CD4-positive, alpha-beta T cell treated with Interleukin-15 for 1 hour (primary cell): ENCODE measurements at regions not wholly inside any gene's neighbourhood (a gene's known extent, or its start where the extent isn't known, plus 50 kb on each side); places are given as distances from the start of the nearest gene placed in this dataset.
"Not testable (repeated sequence)": the region's sequence is repeated elsewhere in the genome, so short reads cannot be mapped to it uniquely, and the experiment has no call there.

Experiments
- DNase-seq: peaks from one replicate; pipeline ENCODE4 v3.0.0-alpha.2; 2020

GRCh38 chr7:15848901-15849300 is 162.4 kb upstream of the MEOX2 start:
- no peak for DNase-seq

DNA sequence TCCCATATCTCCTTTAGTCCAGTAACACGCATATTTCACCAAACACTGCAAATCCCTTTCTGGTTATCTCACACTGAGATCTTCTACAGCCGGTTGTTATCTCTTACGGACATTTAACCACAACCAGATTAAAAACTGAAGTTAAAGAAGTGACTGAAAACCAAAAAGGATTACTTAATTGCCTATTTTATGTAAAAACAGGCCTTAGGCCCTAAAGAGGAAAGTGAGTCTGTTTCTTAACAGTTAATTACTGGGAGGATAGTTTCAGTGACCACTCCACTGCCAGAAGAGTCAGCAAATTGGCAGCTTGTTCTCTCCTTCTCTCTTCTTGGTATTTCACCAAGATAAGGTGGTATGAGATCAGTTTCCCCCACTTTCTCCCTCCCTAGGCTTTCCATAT is 161.9 kb upstream of the MEOX2 start:
- DNase-seq: no peak

GRCh38 chr7:15845868-15846267 is 159.4 kb upstream of the MEOX2 start:
- no peak for DNase-seq

DNA sequence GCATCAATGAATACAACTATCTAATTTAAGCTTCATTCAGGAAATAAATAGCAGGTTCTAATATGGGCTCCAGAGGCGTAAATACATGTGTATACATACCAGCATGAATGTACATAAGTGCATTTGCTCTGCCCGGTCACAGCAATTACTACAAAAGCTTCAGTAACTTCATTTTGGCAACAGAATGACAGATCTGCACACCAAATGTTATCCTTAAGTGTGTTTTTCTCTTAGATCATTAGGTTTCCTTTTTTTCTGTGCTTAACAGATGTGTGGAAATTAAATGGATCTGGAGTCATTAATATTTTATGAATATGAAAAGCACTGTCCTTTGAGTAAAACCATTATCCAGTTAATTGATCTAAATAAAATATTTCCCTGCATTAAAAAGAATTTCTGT is 159.0 kb upstream of the MEOX2 start:
- DNase-seq: no peak

GRCh38 chr7:15839416-15840100 is 153.1 kb upstream of the MEOX2 start:
- no peak for DNase-seq

DNA sequence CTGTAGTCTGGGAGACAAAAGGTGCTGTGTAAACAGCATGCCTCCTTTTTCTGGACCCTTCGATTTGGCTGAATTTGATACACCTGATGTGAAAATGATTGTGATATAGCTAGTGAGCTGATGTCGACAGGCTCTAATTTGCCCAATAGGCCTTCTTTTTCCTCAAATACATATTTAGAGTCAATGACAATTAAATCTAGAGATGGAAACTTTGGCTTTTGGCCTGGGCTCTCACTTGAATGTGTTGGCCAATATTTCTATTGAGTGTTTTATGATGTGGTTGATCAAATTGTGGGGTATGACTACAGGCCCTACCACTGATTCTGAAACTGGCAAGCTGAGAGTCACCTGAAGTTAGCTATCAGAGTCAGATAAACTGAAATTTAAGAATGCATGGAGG is 151.8 kb upstream of the MEOX2 start:
- no peak for DNase-seq

DNA sequence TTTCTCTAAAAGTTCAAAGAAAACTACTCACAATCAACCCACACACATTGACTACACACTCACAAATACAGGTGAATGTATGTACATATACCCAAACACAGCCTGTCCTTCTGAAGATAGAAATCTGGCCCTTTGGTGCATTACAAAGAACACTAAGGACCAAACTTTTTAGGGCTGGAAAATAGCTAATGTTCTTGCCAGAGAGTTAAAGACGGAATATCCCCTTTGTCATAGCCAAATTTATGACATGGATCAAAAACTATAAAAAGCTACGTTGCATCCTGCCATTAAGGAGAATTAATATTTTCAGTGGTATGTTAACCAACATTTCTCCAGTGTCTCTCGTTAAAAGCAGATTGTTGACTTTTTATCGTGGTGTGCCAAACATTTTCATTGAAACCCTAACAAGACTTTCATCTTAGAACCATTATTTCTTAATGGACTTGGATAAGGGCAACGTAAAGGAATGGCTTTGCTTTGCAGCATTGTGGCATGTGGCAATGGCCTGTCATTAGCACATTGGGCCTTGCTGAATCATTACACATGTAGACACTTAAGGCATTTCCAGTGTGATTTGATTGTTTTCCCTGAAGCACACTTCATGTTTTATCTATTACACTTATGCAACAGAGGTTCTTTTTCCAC is 150.9 kb upstream of the MEOX2 start:
- no peak for DNase-seq

- DNase-seq: no peak
Measured at GRCh38 chr7:15836651-15837050, 150.2 kb upstream of the MEOX2 start.

DNA sequence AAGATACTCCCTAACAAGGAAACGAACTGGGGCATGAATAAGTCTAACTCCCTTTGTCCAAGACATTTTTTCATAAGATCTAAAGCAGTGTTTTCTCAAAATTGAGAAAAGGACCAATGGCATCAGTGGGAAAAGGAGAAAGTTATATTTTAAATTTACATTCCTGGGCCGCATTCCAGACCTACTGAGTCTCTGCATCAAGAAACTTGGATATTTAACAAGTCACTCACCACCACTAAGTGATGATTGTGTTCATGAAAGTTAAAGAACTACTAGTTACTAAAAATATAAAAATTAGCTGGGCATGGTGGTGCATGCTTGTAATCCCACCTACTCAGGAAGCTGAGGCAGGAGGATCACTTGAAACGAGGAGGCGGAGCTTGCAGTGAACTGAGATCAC is 149.6 kb upstream of the MEOX2 start:
- DNase-seq: no peak

DNA sequence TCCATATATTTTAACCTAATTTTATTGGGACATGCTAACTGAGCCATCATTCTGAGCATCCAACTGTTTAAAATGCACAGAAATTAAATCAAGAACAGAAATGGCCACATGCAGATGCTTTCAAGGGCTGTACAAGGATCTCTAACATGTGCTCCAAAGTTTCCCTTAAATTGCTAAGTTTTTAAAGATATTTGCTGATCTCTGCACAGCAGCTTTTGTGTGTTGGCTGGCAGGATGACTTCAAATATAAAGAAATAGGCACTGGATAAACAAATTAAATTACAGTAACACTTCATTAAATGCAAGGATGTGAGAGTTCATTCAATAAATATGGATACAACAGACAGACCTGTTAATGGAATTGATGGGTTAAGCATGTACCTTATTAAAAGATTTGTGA is 148.0 kb upstream of the MEOX2 start:
- no peak for DNase-seq

- no peak for DNase-seq
Measured at GRCh38 chr7:15832996-15833395, 146.5 kb upstream of the MEOX2 start.

- no peak for DNase-seq
Measured at GRCh38 chr7:15831606-15832005, 145.1 kb upstream of the MEOX2 start.

- no peak for DNase-seq
Measured at GRCh38 chr7:15829691-15830090, 143.2 kb upstream of the MEOX2 start.

- no peak for DNase-seq
Measured at GRCh38 chr7:15828881-15829280, 142.4 kb upstream of the MEOX2 start.

GRCh38 chr7:15821484-15822427 is 135.3 kb upstream of the MEOX2 start:
- no peak for DNase-seq

- no peak for DNase-seq
Measured at GRCh38 chr7:15820319-15820718, 133.8 kb upstream of the MEOX2 start.

DNA sequence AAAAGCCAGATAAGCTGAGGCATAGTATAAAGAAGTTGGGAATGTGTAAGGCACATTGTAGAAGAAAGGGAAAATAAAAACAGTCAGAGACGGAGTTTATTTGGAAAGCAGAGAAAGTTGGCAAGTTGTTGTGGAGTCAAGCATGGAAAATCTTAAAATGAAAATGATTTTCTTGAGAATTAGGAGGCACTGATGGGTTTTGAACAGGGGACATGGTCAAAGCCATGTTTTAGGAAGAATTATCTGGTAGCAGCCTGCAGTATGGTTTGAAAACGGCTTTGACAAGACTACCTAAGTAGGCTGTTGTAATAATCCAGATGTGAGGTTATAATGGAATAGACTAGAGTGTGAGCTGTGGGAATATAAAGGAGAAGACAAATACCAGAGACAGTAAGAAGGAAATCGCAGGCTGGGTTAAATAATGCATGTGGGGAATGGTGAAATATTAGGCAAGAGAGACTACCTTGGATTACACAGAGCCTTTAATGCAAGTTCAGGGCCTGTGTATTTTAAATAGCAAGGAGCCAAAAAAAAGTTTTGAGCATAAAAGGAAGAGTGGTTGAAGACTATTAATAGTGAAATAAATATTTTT is 130.4 kb upstream of the MEOX2 start:
- no peak for DNase-seq

- no peak for DNase-seq
Measured at GRCh38 chr7:15813448-15813847, 127.0 kb upstream of the MEOX2 start.

DNA sequence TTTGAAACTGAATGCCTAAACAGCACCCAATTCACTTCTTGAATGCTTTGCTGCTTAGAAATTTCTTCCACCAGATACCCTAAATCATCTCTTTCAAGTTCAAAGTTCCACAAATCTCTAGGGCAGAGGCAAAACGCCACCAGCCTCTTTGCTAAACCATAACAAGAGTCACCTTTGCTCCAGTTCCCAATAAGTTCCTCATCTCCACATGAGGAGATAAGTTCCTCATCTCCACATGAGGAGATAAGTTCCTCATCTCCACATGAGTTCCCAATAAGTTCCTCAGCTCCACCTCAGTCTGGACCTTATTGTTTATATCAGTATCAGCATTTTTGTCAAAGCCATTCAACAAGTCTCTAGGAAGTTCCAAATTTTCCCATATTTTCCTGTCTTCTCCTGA is 123.9 kb upstream of the MEOX2 start:
- DNase-seq: not testable (repeated sequence)

GRCh38 chr7:15809936-15810335 is 123.5 kb upstream of the MEOX2 start:
- DNase-seq: not testable (repeated sequence)

- no peak for DNase-seq
Measured at GRCh38 chr7:15805891-15806290, 119.4 kb upstream of the MEOX2 start.

- no peak for DNase-seq
Measured at GRCh38 chr7:15802425-15802824, 115.9 kb upstream of the MEOX2 start.

DNA sequence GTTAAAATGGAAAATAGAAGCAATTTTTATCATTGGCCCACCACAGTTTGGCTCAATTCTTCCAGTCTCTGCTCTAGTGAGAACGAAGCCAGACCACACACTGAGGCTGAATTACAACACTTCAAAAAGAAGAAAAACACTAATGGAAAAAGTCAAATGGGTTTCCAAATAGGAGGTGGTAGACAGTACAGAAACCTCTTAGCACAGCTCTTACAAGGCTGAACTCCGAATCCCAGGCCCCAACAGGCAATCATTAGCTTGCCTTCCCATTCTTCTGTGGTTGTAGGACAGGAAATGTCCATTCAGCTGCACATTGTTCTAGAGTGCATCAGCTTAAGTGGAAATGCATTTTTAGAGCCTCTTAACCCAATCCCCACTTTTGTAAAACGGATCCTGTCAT is 115.1 kb upstream of the MEOX2 start:
- no peak for DNase-seq
